HEK293 (cell line): ENCODE measurements at regions not wholly inside any gene's neighbourhood (a gene's known extent, or its start where the extent isn't known, plus 50 kb on each side); places are given as distances from the start of the nearest gene placed in this dataset.

ENCODE experiments used
- HOXD13 ChIP-seq: sonication (generic); formaldehyde crosslinking; IDR thresholded peaks from 2 replicates; pipeline ENCODE4 v1.8.0; 2022; ENCODE audit warnings: missing genetic modification reagents, borderline replicate concordance
- INSM2 ChIP-seq: fragments of 450-650 bp; formaldehyde crosslinking; IDR thresholded peaks from 2 replicates; pipeline ENCODE4 v1.5.1; 2016; ENCODE audit warnings: missing biosample characterization, missing genetic modification characterization
- KLF10 ChIP-seq: fragments of 450-650 bp; IDR thresholded peaks from 2 replicates; pipeline ENCODE4 v1.5.1; 2018; ENCODE audit warnings: missing biosample characterization, mild to moderate bottlenecking, missing genetic modification characterization
- KLF17 ChIP-seq: fragments of 450-650 bp; formaldehyde crosslinking; IDR thresholded peaks from 2 replicates; pipeline ENCODE4 v1.5.1; 2016; ENCODE audit warnings: missing biosample characterization, missing genetic modification characterization
- SCRT1 ChIP-seq: fragments of 450-650 bp; formaldehyde crosslinking; IDR thresholded peaks from 2 replicates; pipeline ENCODE4 v1.5.1; 2016; ENCODE audit warnings: missing biosample characterization, missing genetic modification characterization, borderline replicate concordance
- SCRT2 ChIP-seq: fragments of 450-650 bp; formaldehyde crosslinking; IDR thresholded peaks from 2 replicates; pipeline ENCODE4 v1.5.1; 2016; ENCODE audit warnings: missing biosample characterization, missing genetic modification characterization
- SP2 ChIP-seq: fragments of 450-650 bp; formaldehyde crosslinking; IDR thresholded peaks from 2 replicates; pipeline ENCODE4 v1.5.1; 2016; ENCODE audit warnings: missing biosample characterization, missing genetic modification characterization
- SP3 ChIP-seq: fragments of 450-650 bp; formaldehyde crosslinking; IDR thresholded peaks from 2 replicates; pipeline ENCODE4 v1.5.1; 2016; ENCODE audit warnings: missing biosample characterization, missing genetic modification characterization
- TRIM28 ChIP-seq: IDR thresholded peaks from 2 replicates; pipeline ENCODE4 v1.6.1; 2011; ENCODE audit warnings: low read length, control low read depth, borderline replicate concordance
- WT1 ChIP-seq: fragments of 450-650 bp; formaldehyde crosslinking; IDR thresholded peaks from 2 replicates; pipeline ENCODE4 v1.5.1; 2016; ENCODE audit warnings: missing biosample characterization, missing genetic modification characterization
- ZBTB7A ChIP-seq: fragments of 450-650 bp; formaldehyde crosslinking; IDR thresholded peaks from 2 replicates; pipeline ENCODE4 v1.5.1; 2016; ENCODE audit warnings: low read depth, missing biosample characterization, missing genetic modification characterization
- ZEB2 ChIP-seq: fragments of 450-650 bp; formaldehyde crosslinking; IDR thresholded peaks from 2 replicates; pipeline ENCODE4 v1.5.1; 2016; ENCODE audit warnings: missing biosample characterization, missing genetic modification characterization
- ZNF114 ChIP-seq: fragments of 450-650 bp; formaldehyde crosslinking; IDR thresholded peaks from 2 replicates; pipeline ENCODE4 v1.5.0; 2017; ENCODE audit warnings: missing biosample characterization, missing genetic modification characterization
- ZNF121 ChIP-seq: fragments of 450-650 bp; formaldehyde crosslinking; IDR thresholded peaks from 2 replicates; pipeline ENCODE4 v1.5.1; 2016; ENCODE audit warnings: missing biosample characterization, missing genetic modification characterization
- ZNF132 ChIP-seq: fragments of 450-650 bp; formaldehyde crosslinking; IDR thresholded peaks from 2 replicates; pipeline ENCODE4 v1.5.1; 2017; ENCODE audit warnings: missing biosample characterization, missing genetic modification characterization, borderline replicate concordance
- ZNF146 ChIP-seq: fragments of 450-650 bp; formaldehyde crosslinking; IDR thresholded peaks from 2 replicates; pipeline ENCODE4 v1.5.1; 2016; ENCODE audit warnings: missing biosample characterization, missing genetic modification characterization
- ZNF211 ChIP-seq: fragments of 450-650 bp; formaldehyde crosslinking; IDR thresholded peaks from 2 replicates; pipeline ENCODE4 v1.5.1; 2016; ENCODE audit warnings: low read depth, missing biosample characterization, missing genetic modification characterization
- ZNF266 ChIP-seq: fragments of 450-650 bp; formaldehyde crosslinking; IDR thresholded peaks from 2 replicates; pipeline ENCODE4 v1.5.1; 2016; ENCODE audit warnings: missing biosample characterization, missing genetic modification characterization, low read depth
- ZNF366 ChIP-seq: fragments of 450-650 bp; formaldehyde crosslinking; conservative IDR thresholded peaks from 2 replicates; pipeline ENCODE4 v1.5.1; 2016; ENCODE audit warnings: missing biosample characterization, missing genetic modification characterization
- ZNF433 ChIP-seq: fragments of 450-650 bp; formaldehyde crosslinking; IDR thresholded peaks from 2 replicates; pipeline ENCODE4 v1.5.1; 2016; ENCODE audit warnings: missing biosample characterization, missing genetic modification characterization, low read depth
- ZNF449 ChIP-seq: fragments of 450-650 bp; formaldehyde crosslinking; IDR thresholded peaks from 2 replicates; pipeline ENCODE4 v1.5.1; 2017; ENCODE audit warnings: missing biosample characterization, mild to moderate bottlenecking, missing genetic modification characterization, moderate library complexity
- ZNF473 ChIP-seq: fragments of 450-650 bp; formaldehyde crosslinking; IDR thresholded peaks from 2 replicates; pipeline ENCODE4 v1.5.1; 2017; ENCODE audit warnings: missing biosample characterization, missing genetic modification characterization
- ZNF510 ChIP-seq: fragments of 450-650 bp; formaldehyde crosslinking; IDR thresholded peaks from 2 replicates; pipeline ENCODE4 v1.5.1; 2018; ENCODE audit warnings: mild to moderate bottlenecking, missing genetic modification characterization, missing biosample characterization; ENCODE audit not compliant: insufficient replicate concordance
- ZNF513 ChIP-seq: fragments of 450-650 bp; IDR thresholded peaks from 2 replicates; pipeline ENCODE4 v1.5.1; 2018; ENCODE audit warnings: missing biosample characterization, missing genetic modification characterization
- ZNF560 ChIP-seq: fragments of 450-650 bp; formaldehyde crosslinking; IDR thresholded peaks from 2 replicates; pipeline ENCODE4 v1.5.1; 2017; ENCODE audit warnings: missing biosample characterization, missing genetic modification characterization, borderline replicate concordance
- ZNF624 ChIP-seq: fragments of 450-650 bp; formaldehyde crosslinking; IDR thresholded peaks from 2 replicates; pipeline ENCODE4 v1.5.1; 2017; ENCODE audit warnings: missing biosample characterization, missing genetic modification characterization
- ZNF658 ChIP-seq: fragments of 450-650 bp; formaldehyde crosslinking; IDR thresholded peaks from 2 replicates; pipeline ENCODE4; 2016; ENCODE audit warnings: missing biosample characterization, missing genetic modification characterization
- ZNF692 ChIP-seq: fragments of 450-650 bp; formaldehyde crosslinking; IDR thresholded peaks from 2 replicates; pipeline ENCODE4 v1.5.1; 2016; ENCODE audit warnings: missing biosample characterization, missing genetic modification characterization
- ZSCAN23 ChIP-seq: fragments of 450-650 bp; formaldehyde crosslinking; IDR thresholded peaks from 2 replicates; pipeline ENCODE4 v1.5.1; 2016; ENCODE audit warnings: missing biosample characterization, missing genetic modification characterization
- TF ChIP-seq, protein P1 (sequence below): sonication (generic); formaldehyde crosslinking; IDR thresholded peaks from 2 replicates; pipeline ENCODE4 v1.8.1; 2022; ENCODE audit warnings: mild to moderate bottlenecking, moderate library complexity, missing genetic modification reagents
- TF ChIP-seq, protein P2 (sequence below): fragments of 450-650 bp; formaldehyde crosslinking; IDR thresholded peaks from 2 replicates; pipeline ENCODE4 v1.5.1; 2017; ENCODE audit warnings: missing biosample characterization, missing genetic modification characterization

DNA sequence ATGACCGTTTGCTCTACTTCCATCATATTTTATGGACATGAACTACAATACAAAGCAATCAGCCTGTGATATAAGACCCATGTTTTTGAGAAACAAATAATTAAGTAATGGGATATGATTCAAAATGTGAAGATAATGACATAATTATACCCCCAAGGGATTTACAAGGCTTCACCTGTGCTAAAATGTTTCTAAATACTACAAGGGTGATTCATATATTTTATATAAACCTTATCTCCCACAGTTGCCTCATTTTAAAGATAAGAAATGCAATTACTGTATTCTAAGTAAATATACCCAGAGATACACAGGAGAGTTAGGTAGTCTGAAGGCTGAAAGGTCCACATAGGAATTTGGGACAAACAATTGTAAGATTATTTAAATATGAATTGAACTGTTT lies 662.0 kb upstream of the CHD1 start (continued):
- TF ChIP-seq ZNF449 (no peak), ZNF624 (tag by site-specific recombination) (no peak), ZNF560 (tag by site-specific recombination) (no peak), ZNF433 (tag by site-specific recombination) (no peak), ZNF121 (no peak), ZNF658 (tag by site-specific recombination) (no peak), SCRT1 (tag by site-specific recombination) (no peak), ZNF513 (tag by site-specific recombination) (no peak), ZNF366 (peak; percentile 69), ZNF510 (tag by site-specific recombination) (no peak), ZEB2 (tag by site-specific recombination) (no peak), ZNF266 (tag by site-specific recombination) (no peak), SP2 (tag by site-specific recombination) (no peak), ZBTB7A (tag by site-specific recombination) (no peak), WT1 (tag by site-specific recombination) (no peak), ZNF211 (tag by site-specific recombination) (no peak), KLF17 (tag by site-specific recombination) (no peak), ZNF146 (tag by site-specific recombination) (no peak), KLF10 (tag by site-specific recombination) (no peak), HOXD13 (no peak), ZNF473 (tag by site-specific recombination) (no peak), INSM2 (no peak), ZSCAN23 (tag by site-specific recombination) (no peak), ZNF692 (tag by site-specific recombination) (no peak), ZNF114 (tag by site-specific recombination) (no peak), TRIM28 (no peak), SCRT2 (tag by site-specific recombination) (no peak), ZNF132 (tag by site-specific recombination) (no peak), SP3 (tag by site-specific recombination) (no peak)
- TF ChIP-seq, protein P1, sequence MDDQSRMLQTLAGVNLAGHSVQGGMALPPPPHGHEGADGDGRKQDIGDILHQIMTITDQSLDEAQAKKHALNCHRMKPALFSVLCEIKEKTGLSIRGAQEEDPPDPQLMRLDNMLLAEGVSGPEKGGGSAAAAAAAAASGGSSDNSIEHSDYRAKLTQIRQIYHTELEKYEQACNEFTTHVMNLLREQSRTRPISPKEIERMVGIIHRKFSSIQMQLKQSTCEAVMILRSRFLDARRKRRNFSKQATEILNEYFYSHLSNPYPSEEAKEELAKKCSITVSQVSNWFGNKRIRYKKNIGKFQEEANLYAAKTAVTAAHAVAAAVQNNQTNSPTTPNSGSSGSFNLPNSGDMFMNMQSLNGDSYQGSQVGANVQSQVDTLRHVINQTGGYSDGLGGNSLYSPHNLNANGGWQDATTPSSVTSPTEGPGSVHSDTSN (CRISPR knock-in tag): no peak
- TF ChIP-seq, protein P2, sequence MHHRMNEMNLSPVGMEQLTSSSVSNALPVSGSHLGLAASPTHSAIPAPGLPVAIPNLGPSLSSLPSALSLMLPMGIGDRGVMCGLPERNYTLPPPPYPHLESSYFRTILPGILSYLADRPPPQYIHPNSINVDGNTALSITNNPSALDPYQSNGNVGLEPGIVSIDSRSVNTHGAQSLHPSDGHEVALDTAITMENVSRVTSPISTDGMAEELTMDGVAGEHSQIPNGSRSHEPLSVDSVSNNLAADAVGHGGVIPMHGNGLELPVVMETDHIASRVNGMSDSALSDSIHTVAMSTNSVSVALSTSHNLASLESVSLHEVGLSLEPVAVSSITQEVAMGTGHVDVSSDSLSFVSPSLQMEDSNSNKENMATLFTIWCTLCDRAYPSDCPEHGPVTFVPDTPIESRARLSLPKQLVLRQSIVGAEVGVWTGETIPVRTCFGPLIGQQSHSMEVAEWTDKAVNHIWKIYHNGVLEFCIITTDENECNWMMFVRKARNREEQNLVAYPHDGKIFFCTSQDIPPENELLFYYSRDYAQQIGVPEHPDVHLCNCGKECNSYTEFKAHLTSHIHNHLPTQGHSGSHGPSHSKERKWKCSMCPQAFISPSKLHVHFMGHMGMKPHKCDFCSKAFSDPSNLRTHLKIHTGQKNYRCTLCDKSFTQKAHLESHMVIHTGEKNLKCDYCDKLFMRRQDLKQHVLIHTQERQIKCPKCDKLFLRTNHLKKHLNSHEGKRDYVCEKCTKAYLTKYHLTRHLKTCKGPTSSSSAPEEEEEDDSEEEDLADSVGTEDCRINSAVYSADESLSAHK (tag by site-specific recombination): no peak
